ENCODE measurements at regions not wholly inside any gene's neighbourhood (a gene's known extent, or its start where the extent isn't known, plus 50 kb on each side); places are given as distances from the start of the nearest gene placed in this dataset.

GRCh38 chr10:107701943-107702342 lies 537.4 kb upstream of the SORCS1 start:
- Histone ChIP-seq H3K79me1 (ENCODE audit: insufficient read depth, low read depth, low read length, poor library complexity, severe bottlenecking) (no peaks in the 10 kb centered on the region), H3K14ac (ENCODE audit: insufficient read depth, low read length) (no peak overlapping the region), H3K9ac (ENCODE audit: extremely low read depth, insufficient read length, low read length) (no peak overlapping the region), H3K4ac (ENCODE audit: low read depth, low read length) (no peak overlapping the region), H4K5ac (ENCODE audit: insufficient read length, low read depth, low read length) (no peak overlapping the region), H3K4me2 (ENCODE audit: insufficient read depth, insufficient read length, low read length) (no peak overlapping the region), H2AFZ (ENCODE audit: low read length) (no peak overlapping the region), H2BK5ac (ENCODE audit: insufficient read length, low read length) (no peak overlapping the region), H3K9me3 (ENCODE audit: control insufficient read depth, low read depth, low read length) (no peaks in the 10 kb centered on the region), H4K20me1 (ENCODE audit: control insufficient read depth, insufficient read depth, insufficient read length) (no peaks in the 10 kb centered on the region), H2BK12ac (ENCODE audit: insufficient read length, low read depth, low read length) (no peak overlapping the region), H2BK120ac (ENCODE audit: low read depth, low read length, poor library complexity, severe bottlenecking) (no peak overlapping the region), H4K8ac (replicated peaks; ENCODE audit: insufficient read length, low read depth, low read length) (no peak overlapping the region), H3K79me2 (ENCODE audit: insufficient read depth, low read length) (no peaks in the 10 kb centered on the region), H3K4me1 (ENCODE audit: insufficient read depth, low read length) (no peaks in the 10 kb centered on the region), H3K18ac (ENCODE audit: insufficient read length, low read depth, low read length) (no peak overlapping the region), H3T11ph (ENCODE audit: low read length) (no peak overlapping the region), H4K91ac (ENCODE audit: insufficient read length, low read depth, low read length) (no peak overlapping the region), H3K56ac (ENCODE audit: insufficient read length, low read depth, low read length) (no peak overlapping the region), H3K27ac (ENCODE audit: insufficient read length, low read depth, low read length) (no peak overlapping the region), H2AK5ac (ENCODE audit: insufficient read length, low read length) (no peak overlapping the region), H2BK15ac (ENCODE audit: low read depth, low read length) (no peak overlapping the region), H2BK20ac (ENCODE audit: low read depth, low read length, poor library complexity, severe bottlenecking) (no peak overlapping the region), H3K23ac (ENCODE audit: insufficient read length, low read depth, low read length) (no peak overlapping the region), H3K23me2 (ENCODE audit: insufficient read length, low read depth, low read length, poor library complexity, severe bottlenecking) (no peaks in the 10 kb centered on the region), H3K27me3 (ENCODE audit: insufficient read depth, low read length) (no peaks in the 10 kb centered on the region)
- Mint-ChIP-seq H3K27me3 (ENCODE audit: low read depth) (no peaks in the 10 kb centered on the region), H3K4me1 (no peaks in the 10 kb centered on the region), H3K27ac (no peak overlapping the region), H3K9me3 (no peaks in the 10 kb centered on the region), H3K4me3 (no peak overlapping the region), H3K36me3 (ENCODE audit: insufficient read depth in 1 of 3, low read depth in 3 of 3) (no peaks in the 10 kb centered on the region)
- no peak for TF ChIP-seq CTCF (conservative IDR thresholded peaks at IDR 0.05)
- DNase-seq, result no peak

Data from H9 (cell line).